ENCODE measurements at regions not wholly inside any gene's neighbourhood (a gene's known extent, or its start where the extent isn't known, plus 50 kb on each side); places are given as distances from the start of the nearest gene placed in this dataset.

DNA sequence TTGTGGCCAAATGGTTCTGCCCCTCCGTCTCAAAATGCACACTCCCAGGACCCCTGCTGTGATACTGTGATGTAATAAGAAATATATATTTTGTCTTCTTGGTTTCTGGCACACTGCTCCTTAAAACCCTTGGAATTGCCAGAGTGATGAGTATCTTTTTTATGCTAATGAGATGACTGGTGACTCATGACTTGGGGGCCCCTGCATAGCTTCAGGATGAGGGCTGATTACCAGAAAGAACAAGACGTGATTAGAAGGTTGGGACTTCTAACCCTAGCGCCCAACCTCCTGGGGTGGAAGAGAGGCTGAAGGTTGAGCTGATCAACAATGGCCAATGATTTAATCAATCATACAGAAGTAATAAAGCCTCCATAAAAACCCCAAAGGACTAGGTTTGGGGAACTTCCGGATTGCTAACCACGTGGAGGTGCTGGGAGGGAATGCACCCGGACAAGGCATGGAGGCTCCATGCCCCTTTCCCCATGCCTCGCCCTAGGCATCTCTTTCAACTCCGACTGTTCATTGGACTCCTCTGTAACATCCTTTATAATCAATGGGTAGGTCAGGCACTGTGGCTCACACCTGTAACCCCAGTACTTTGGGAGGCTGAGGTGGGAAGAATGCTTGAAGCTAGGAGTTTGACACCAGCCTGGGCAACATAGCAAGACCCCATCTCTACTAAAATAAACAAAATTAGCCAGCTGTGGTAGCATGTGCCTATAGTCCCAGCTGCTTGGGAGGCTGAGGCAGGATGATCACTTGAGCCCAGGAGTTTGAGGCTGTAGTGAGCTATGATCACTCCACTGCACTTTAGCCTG lies 89.1 kb downstream of the HS1BP3 start:
- no peak for DNase-seq

DNA sequence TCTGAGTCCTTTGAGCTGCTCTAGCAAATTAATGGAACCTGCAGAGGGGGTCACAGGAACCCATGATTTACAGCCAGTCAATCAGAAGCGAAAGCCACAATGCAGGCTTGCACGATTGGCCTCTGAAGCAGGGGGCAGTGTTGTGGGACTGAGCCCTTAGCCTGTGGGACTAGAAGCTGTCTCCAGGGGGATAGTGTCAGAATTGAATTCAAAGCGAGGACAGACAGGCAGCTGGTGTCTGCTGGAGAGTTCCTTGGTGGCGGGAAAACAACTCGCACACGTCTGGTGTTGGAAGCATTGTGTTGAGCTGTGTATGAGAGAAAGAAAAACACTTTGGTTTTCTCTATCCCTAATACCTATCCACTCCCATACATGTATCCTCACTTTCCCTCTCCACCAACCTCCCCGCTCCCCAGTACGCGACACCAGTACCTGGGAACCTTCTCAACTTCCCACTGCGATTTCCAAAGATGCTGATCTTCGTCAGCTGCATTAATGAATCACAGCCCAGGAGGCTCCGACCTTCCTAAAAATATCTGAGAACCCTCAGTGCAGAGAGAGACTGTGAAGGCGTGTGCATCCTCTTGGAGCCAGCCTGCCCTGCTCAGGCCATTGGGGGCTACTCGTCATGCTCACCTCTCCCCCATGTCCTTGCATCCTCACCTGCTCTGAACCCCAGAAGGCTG lies 88.2 kb downstream of the HS1BP3 start:
- no peak for DNase-seq

DNA sequence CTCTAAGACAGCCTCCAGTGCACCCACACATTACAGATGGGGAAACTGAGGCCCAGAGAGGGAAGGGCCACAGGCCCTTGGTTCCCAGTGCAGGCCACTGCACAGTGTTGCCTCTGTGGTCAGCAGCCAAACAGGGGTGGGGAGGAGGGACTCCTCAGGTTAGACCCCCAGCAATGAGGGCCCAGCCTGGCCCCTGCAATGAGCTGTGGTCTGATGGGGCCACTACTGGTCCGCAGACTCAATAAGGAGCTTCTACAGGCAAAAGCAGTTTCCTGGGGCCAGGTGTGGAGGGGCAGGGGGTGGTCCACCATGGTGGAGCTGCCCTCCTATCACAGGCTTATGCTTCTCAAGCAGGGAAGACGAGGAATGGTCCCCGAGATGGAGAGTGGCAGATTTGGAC lies 87.6 kb downstream of the HS1BP3 start:
- DNase-seq: no peak

DNA sequence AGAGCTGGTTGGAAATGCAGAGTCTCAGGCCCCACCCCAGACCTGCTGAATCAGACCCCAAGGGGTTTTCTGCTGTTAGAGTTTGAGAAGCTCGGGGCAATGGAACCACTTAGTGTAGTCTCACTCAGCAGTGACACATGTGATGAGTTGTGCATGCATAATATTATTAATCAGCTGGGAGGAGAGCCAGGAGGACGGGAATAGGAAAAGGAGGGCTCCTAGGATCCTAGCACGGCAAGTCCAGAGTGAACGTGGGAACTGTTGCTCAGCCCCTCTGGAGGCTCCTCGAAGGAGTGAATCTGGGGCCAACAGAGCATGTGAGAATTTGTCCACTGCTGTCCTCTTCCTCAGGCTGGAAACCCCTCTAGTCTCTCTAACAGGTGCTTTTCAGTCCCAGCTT lies 87.1 kb downstream of the HS1BP3 start:
- no peak for DNase-seq

DNA sequence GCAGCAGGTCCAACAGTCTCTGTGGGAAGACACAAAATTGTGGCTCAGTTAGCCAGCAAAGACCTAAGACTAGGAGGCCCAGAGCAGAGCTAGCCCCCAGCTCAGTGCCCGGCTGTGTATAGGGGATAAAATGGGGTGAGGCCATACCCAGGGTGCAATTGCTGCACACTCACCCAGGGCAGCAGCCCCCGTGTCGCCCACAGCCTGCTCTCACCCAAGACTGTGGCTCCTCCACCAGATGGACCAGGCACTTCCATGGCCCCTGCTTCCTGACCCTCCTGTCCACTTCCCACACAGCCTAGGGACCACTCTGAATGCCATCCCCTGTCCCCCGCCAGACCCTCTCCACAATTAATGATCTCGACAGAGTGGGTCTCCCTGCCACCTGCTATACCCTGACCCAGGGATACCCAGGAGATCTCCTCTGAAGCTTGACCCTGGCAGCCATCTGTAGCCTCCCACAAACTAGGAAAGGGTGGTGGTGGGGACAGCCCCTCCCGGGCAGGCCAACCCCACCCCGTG lies 85.7 kb downstream of the HS1BP3 start:
- no peak for DNase-seq

DNA sequence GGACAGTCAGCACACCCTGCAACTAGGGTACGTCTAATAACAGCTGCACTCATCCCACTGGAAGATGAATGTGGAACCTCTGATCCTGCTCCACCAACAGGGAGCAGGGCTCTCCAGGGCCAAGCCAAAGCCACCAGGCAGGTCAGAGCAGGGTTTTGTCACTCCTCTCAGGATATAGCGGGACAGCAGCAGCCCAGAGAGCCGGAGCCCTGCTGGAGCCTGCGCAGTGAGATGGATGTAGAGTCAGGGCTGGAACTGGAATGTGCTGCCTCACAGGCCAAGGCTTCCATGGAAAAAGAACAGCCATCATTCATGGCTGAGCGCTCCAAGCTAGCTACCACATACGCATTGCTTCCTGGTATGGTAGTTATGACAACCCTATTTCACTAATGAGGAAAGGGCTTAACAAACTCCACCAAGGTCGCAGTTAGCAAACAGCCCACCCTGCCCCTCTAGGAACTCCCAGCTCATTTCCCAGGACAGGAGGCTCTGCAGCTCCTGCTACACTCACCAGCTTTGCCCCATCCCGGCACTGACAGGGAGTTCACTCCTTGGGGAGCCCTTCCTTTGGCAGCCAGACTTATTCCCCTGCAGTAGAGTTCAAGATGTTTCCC lies 85.2 kb downstream of the HS1BP3 start:
- DNase-seq: no peak

DNA sequence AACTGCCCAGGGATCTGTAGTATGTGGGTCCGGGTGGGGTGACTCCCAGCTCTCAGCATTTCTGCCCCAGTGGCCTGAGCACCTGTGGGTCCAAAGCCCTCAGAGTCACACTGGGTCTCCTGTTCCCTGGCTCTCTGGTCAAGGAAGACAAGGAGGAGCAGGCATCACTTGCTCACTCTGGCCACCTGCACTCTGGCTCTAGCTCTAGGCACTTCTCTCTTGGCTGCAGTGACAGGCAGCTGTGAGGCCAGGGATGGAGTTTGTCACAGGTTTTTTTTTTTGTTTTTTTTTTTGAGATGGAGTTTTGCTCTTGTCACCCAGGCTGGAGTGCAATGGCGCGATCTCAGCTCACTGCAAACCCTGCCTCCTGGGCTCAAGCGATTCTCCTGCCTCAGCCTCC lies 84.6 kb downstream of the HS1BP3 start:
- DNase-seq: no peak

DNA sequence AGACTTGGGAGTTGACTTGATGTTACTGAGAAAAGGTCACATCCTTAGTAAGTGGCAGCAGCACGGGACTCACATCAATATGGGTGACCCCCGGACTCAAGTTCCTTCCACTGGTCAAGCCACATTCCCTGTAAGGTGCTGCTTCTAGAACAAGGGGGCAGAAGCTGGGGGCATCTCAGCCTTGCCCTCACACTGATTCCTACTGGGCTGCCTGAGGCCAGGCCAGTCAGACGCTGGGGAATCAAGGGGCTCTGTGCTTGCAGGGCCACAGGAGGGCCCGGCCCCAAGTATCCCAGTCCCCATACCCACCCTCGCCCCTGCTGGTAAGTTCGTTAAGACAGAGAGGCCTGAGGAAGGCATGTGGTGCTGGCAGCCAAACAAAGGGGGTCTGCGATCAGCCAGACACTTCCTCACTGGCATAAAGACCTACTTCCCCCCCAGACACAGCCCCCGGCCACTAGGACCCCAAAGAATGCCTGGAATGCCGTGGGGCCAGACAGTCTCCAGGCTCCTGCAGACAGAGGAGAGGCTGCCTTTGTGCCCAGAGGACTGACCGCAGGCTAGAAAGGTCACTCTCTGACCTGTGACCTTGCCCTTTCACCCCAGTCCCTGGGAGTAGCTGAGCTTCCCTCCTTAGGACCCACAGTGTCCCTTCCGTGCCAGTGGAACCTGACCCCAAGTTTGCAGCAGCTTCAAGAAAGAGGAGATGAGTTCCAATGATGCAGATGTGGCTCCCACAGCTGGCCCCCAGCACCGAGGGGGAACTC lies 83.6 kb downstream of the HS1BP3 start:
- no peak for DNase-seq

Data from NCI-H187 (cell line).